GM18502 (cell line): ENCODE measurements at regions not wholly inside any gene's neighbourhood (a gene's known extent, or its start where the extent isn't known, plus 50 kb on each side); places are given as distances from the start of the nearest gene placed in this dataset.

Source experiments
- ATAC-seq: cut with Tn5 transposase; IDR thresholded peaks from one replicate; pipeline ENCODE4 v1.9.1; 2021; ENCODE audit warnings: mild to moderate bottlenecking; ENCODE audit not compliant: unreplicated experiment, poor library complexity

- no peak for ATAC-seq
Measured at GRCh38 chr3:176739159-176739558, 458.1 kb downstream of the TBL1XR1 start.

DNA sequence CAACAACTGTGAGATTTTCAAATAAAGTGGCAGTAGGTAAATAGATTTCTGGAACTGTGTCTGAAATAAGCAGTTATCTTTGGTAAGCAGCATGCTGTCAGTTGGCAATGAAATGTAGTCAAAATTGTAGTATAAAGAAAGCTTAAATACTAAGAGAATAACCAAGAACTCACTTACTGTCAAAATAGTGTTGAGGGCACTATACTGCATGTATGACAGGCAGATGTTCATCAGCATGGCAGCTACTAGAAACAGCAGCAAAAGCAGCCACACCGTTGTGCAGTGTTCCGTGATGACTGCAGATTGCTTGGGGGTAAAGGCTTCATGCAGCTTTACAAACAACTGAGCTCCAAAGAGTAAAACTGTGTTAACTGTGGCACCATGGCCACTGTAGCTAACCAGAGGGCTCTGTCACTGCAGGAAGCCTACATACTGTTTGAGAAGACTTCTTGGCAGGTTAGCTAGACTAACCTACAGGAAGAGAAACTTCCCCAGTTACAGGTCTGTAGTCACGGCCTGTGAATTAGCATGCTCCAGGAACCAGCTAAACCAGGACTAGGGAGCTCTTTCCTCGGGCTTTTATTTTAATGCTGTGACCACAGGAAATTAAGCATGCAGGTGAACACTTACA lies 459.7 kb downstream of the TBL1XR1 start:
- no peak for ATAC-seq

- ATAC-seq, result no peak
Measured at GRCh38 chr3:176734146-176734545, 463.1 kb downstream of the TBL1XR1 start.

DNA sequence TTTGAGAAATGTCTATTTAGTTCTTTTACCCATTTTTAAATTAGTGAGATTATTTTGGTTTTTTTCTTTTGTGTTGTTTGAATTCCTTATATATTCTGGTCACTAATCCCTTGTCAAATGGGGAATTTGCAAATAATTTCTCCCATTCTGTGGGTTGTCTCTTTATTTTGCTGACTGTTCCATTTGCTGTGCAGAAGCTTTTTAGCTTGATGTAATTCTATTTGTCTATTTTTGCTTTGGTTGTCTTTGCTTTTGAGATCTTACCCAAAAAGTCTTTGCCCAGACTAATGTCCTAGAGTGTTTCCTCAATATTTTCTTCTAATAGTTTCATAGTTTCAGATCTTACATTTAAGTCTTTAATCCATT lies 472.9 kb downstream of the TBL1XR1 start:
- no peak for ATAC-seq

DNA sequence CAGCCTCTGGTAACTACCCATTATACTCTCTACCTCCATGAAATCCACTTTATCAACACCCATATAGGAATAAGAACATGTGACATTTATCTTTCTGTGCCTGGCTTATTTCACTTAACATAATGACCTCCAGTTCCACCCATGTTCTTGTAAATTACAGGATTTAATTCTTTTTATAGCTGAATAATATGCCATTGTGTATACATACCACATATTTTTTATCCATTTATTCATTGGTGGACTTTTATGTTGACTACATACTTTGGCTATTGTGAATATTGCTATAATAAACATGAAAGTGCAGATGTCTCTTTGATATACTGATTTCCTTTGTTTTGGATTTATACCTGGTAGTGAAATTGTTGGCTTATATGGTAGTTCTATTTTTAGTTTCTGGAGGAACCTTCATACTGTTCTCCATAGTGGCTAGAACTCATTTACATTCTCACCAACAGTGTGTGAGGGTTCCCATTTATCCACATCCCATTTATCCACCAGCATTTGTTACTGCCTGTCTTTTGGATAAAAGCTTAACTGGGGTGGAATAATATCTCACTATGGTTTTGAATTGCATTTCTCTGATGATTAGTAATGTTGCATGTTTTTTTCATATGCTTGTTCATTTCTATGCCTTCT lies 473.4 kb downstream of the TBL1XR1 start:
- ATAC-seq, result no peak

GRCh38 chr3:176714034-176714433 lies 483.2 kb downstream of the TBL1XR1 start:
- ATAC-seq, result no peak

DNA sequence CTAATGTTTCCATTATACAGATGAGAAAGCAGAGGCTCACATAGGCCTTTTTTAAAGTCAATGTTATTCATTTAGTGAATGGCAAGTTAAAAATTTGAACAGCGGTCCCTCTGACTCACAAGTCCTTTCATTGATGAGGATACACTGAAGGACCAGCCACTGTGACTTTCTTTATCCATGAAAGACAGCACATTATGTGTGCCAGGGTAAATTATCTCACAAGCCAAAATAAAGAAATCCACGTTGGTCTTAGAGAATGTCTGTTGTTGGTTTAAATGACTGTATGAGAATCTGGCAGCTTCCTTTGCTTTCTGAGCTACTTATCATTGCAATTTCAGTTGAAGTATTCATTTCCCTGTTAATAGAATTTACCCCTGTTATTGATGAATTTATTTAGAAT lies 485.1 kb downstream of the TBL1XR1 start:
- ATAC-seq, result no peak

- ATAC-seq, result no peak
Measured at GRCh38 chr3:176699288-176699687, 498.0 kb downstream of the TBL1XR1 start.

GRCh38 chr3:176697284-176697889 lies 499.9 kb downstream of the TBL1XR1 start:
- no peak for ATAC-seq

GRCh38 chr3:176696816-176697215 lies 500.5 kb downstream of the TBL1XR1 start:
- no peak for ATAC-seq

- ATAC-seq, result no peak
Measured at GRCh38 chr3:176692966-176693785, 504.1 kb downstream of the TBL1XR1 start.

- ATAC-seq, result no peak
Measured at GRCh38 chr3:176692199-176692965, 504.9 kb downstream of the TBL1XR1 start.

DNA sequence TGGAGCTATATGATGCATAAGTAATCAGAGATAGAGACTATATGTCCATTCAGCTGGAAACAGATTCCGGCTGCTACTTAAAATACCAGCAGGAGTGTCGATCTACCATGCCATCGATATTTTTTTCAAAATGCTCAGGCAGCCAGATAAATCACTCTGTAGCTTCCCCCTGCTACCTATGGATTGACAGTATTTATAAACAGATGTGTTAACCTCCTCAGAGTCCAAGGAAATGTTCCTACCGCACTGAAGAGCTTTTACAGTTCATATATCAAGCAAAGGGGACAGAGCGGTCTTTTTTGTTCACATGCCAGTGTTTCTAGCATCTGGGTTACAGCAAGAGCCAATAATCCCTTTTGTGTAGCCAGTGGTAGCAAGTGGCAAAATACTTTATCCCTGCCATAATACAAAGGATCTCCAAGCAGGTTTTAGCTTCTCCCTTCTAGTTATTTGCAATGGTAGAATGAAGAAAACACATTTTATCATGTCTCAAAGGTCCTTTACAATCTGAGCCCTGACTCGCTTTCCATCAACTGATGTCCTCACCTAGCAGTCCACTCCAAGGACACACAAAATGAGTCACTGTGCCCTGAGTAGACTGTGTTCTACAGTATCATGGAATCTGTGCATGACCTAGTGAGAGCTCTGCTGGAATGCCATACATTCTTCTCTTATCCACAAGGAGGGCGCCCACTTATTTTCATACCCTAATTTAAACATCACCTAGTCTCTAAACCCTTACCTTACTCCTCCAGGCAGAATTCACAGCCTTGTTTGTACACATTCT lies 507.0 kb downstream of the TBL1XR1 start:
- no peak for ATAC-seq

- ATAC-seq, result no peak
Measured at GRCh38 chr3:176687754-176688153, 509.5 kb downstream of the TBL1XR1 start.

GRCh38 chr3:176683382-176683781 lies 513.9 kb downstream of the TBL1XR1 start:
- no peak for ATAC-seq

DNA sequence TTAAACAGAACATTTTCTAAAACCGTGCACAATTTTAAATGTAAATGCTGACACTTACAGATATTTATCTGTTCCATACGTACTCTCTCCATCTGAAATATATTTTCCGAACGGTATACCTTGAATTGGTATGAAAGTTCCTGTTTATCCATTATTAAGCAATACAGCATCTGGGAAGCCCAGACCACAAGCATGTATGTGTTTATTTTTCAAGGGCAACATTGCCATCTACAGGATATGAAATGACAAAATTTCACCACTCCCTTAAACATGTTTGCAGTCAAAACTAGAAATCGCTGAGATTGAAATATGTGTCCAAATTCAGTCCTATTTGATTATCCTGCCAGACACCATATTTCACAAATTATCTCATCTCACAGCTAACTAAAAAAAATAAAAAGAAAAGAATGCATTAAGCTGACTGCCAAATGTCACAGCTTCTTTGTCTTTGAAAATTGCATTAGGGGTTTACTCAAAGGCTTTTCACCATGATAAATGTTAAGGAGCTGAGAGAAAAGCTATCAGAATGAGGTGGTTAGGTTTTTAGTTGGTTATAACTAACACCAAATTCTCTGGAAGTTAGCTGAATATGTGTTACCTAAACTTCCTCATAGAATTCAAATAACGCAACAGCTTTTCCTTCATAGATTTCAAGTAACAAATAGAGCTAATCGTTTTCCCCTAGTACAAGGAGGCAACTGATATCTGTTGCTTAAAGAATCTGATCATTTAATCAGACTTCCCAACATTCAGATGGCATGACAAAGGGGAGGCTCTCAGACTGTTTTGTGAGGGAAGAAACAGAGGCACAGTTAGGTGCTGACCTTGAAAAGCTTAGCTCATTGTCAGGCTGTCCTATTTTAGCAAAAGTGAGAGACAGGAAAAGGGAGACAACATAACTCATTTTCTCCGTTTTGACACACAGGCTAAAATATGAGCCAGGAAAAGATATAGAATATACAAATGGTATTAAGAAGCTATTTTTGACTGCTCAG lies 533.1 kb downstream of the TBL1XR1 start:
- no peak for ATAC-seq

- ATAC-seq, result no peak
Measured at GRCh38 chr3:176663387-176663786, 533.9 kb downstream of the TBL1XR1 start.

DNA sequence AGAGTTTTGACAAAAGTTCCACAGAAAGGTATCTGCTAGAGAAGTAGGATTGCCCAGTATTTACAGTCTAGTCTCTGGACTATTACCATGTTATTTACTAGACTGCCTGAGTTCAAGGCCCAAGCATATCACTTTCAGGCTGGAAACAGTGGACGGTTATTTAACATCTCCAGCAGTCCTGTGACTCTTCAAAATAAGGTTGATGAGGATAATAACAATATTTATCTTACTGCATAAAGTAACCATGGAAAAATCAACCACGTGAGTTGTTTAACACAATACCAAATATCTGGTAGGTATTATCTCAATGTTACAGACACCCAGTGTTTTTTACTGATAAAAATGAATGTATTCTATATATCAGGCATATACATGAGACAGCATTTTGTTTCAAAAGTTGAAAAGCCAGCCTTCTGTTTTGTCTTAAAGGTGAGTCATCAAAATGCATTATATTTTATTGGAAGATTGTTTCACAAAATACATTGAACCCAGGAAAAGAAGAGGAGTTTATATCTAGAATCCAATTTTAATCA lies 535.8 kb downstream of the TBL1XR1 start:
- no peak for ATAC-seq
